GM12864 (cell line): ENCODE measurements at regions not wholly inside any gene's neighbourhood (a gene's known extent, or its start where the extent isn't known, plus 50 kb on each side); places are given as distances from the start of the nearest gene placed in this dataset.
"Not testable (repeated sequence)": the region's sequence is repeated elsewhere in the genome, so short reads cannot be mapped to it uniquely, and the experiment has no call there.

Source experiments
- DNase-seq: peaks from one replicate; pipeline ENCODE4 v3.0.0-alpha.2; 2011; ENCODE audit warnings: low read depth
- H3K4me3 ChIP-seq: 2 replicates; pipeline ENCODE4 v1.5.1; 2011; ENCODE audit warnings: mild to moderate bottlenecking, low read depth, low read length, control low read depth
- CTCF ChIP-seq: IDR thresholded peaks from 2 replicates; pipeline ENCODE4 v1.5.1; 2011; ENCODE audit warnings: low read depth, mild to moderate bottlenecking, moderate library complexity, low read length, control low read depth, inconsistent platforms; ENCODE audit errors: missing control alignments

- no peak for DNase-seq
- TF ChIP-seq CTCF, result no peak
- no peak overlapping the region for H3K4me3 ChIP-seq
These were observed 80.4 kb upstream of the LMCD1 start for GRCh38 chr3:8421267-8421666.

GRCh38 chr3:8421711-8422110 is 79.9 kb upstream of the LMCD1 start:
- no peak overlapping the region for H3K4me3 ChIP-seq
- DNase-seq, result no peak
- no peak for TF ChIP-seq CTCF

- no peak for DNase-seq
- TF ChIP-seq CTCF, result no peak
- no peak overlapping the region for H3K4me3 ChIP-seq
These were observed 78.3 kb upstream of the LMCD1 start for GRCh38 chr3:8423307-8423706.

GRCh38 chr3:8424281-8424680 is 77.3 kb upstream of the LMCD1 start:
- no peak for DNase-seq
- no peak overlapping the region for H3K4me3 ChIP-seq
- no peak for TF ChIP-seq CTCF

GRCh38 chr3:8436661-8437287 is 64.8 kb upstream of the LMCD1 start:
- TF ChIP-seq CTCF, result no peak
- no peak overlapping the region for H3K4me3 ChIP-seq
- DNase-seq, result no peak

- H3K4me3 ChIP-seq, result no peak overlapping the region
- no peak for TF ChIP-seq CTCF
- no peak for DNase-seq
These were observed 63.0 kb upstream of the LMCD1 start for GRCh38 chr3:8438507-8439079.

GRCh38 chr3:8440142-8440541 is 61.5 kb upstream of the LMCD1 start:
- not testable (repeated sequence) for H3K4me3 ChIP-seq, DNase-seq
